SK-N-SH treated with all-trans-retinoic acid at 6 μM for 48 hours (cell line): ENCODE measurements at regions not wholly inside any gene's neighbourhood (a gene's known extent, or its start where the extent isn't known, plus 50 kb on each side); places are given as distances from the start of the nearest gene placed in this dataset.

ENCODE experiments used
- ATAC-seq: fragments of 200-7000 bp; cut with Tn5 transposase; 3 replicates; pipeline ENCODE4 v1.9.1; 2020; ENCODE audit warnings: mild to moderate bottlenecking, moderate library complexity
- ARNTL ChIP-seq: fragments of 450-650 bp; formaldehyde crosslinking; IDR thresholded peaks from 2 replicates; pipeline ENCODE4 v1.5.0; 2020; ENCODE audit warnings: low read depth, mild to moderate bottlenecking, moderate library complexity, borderline replicate concordance
- BACH2 ChIP-seq: fragments of 250-450 bp; sonication (Bioruptor Pico); IDR thresholded peaks from 2 replicates; pipeline ENCODE4 v1.9.0; 2021; ENCODE audit warnings: mild to moderate bottlenecking, borderline replicate concordance
- CSDC2 ChIP-seq: fragments of 250-450 bp; sonication (Bioruptor Pico); IDR thresholded peaks from 2 replicates; pipeline ENCODE4 v1.5.0; 2020; ENCODE audit warnings: mild to moderate bottlenecking, moderate library complexity
- ESRRG ChIP-seq: fragments of 250-450 bp; sonication (Bioruptor Pico); IDR thresholded peaks from 2 replicates; pipeline ENCODE4 v1.6.1; 2021; ENCODE audit warnings: mild to moderate bottlenecking
- GLIS3 ChIP-seq: fragments of 250-450 bp; sonication (Bioruptor Pico); IDR thresholded peaks from 2 replicates; pipeline ENCODE4 v1.5.0; 2020; ENCODE audit warnings: mild to moderate bottlenecking, moderate library complexity
- ISL1 ChIP-seq: fragments of 250-450 bp; sonication (Bioruptor Pico); IDR thresholded peaks from 2 replicates; pipeline ENCODE4 v2.1.2; 2022; ENCODE audit warnings: mild to moderate bottlenecking, moderate library complexity
- OSR1 ChIP-seq: fragments of 250-450 bp; sonication (Bioruptor Pico); IDR thresholded peaks from 2 replicates; pipeline ENCODE4 v1.8.0; 2022; ENCODE audit warnings: moderate library complexity, mild to moderate bottlenecking, inconsistent platforms
- PPARA ChIP-seq: fragments of 250-450 bp; sonication (Bioruptor Pico); IDR thresholded peaks from 2 replicates; pipeline ENCODE4 v1.5.0; 2020; ENCODE audit warnings: mild to moderate bottlenecking, borderline replicate concordance
- RARB ChIP-seq: fragments of 250-450 bp; sonication (Bioruptor Pico); IDR thresholded peaks from 2 replicates; pipeline ENCODE4 v1.8.0; 2021; ENCODE audit warnings: mild to moderate bottlenecking, moderate library complexity
- SNAI2 ChIP-seq: fragments of 250-450 bp; sonication (Bioruptor Pico); IDR thresholded peaks from 2 replicates; pipeline ENCODE4 v1.5.0; 2020; ENCODE audit warnings: mild to moderate bottlenecking, moderate library complexity
- TCF4 ChIP-seq: fragments of 250-450 bp; sonication (Bioruptor Pico); IDR thresholded peaks from 2 replicates; pipeline ENCODE4 v1.8.0; 2021; ENCODE audit warnings: mild to moderate bottlenecking, moderate library complexity, borderline replicate concordance
- TOX ChIP-seq: fragments of 250-450 bp; sonication (Bioruptor Pico); IDR thresholded peaks from 2 replicates; pipeline ENCODE4 v1.8.0; 2021; ENCODE audit warnings: mild to moderate bottlenecking, moderate library complexity, borderline replicate concordance
- ZC3H10 ChIP-seq: fragments of 250-450 bp; sonication (Bioruptor Pico); IDR thresholded peaks from 2 replicates; pipeline ENCODE4 v1.5.1; 2021; ENCODE audit warnings: mild to moderate bottlenecking, moderate library complexity
- ZFP3 ChIP-seq: fragments of 250-450 bp; sonication (Bioruptor Pico); IDR thresholded peaks from 2 replicates; pipeline ENCODE4 v1.5.0; 2020; ENCODE audit warnings: mild to moderate bottlenecking, moderate library complexity
- ZNF565 ChIP-seq: fragments of 450-650 bp; formaldehyde crosslinking; conservative IDR thresholded peaks from 2 replicates; pipeline ENCODE4 v1.5.0; 2020; ENCODE audit warnings: low read depth, mild to moderate bottlenecking, moderate library complexity
- ZNF8 ChIP-seq: fragments of 450-650 bp; formaldehyde crosslinking; IDR thresholded peaks from 2 replicates; pipeline ENCODE4 v1.5.0; 2020; ENCODE audit warnings: mild to moderate bottlenecking, moderate library complexity
- TF ChIP-seq, protein P1 (sequence below): fragments of 250-450 bp; sonication (Bioruptor Pico); IDR thresholded peaks from 2 replicates; pipeline ENCODE4 v1.8.0; 2020; ENCODE audit warnings: mild to moderate bottlenecking, moderate library complexity, borderline replicate concordance
- TF ChIP-seq, protein P2 (sequence below): fragments of 250-450 bp; sonication (Bioruptor Pico); IDR thresholded peaks from 2 replicates; pipeline ENCODE4 v1.5.0; 2020; ENCODE audit warnings: mild to moderate bottlenecking, moderate library complexity
- TF ChIP-seq, protein P3 (sequence below): fragments of 250-450 bp; sonication (Bioruptor Pico); IDR thresholded peaks from 2 replicates; pipeline ENCODE4 v1.8.0; 2021; ENCODE audit warnings: low read depth, mild to moderate bottlenecking, moderate library complexity, borderline replicate concordance
- TF ChIP-seq, protein P4 (sequence below): fragments of 250-450 bp; sonication (Bioruptor Pico); IDR thresholded peaks from 2 replicates; pipeline ENCODE4 v1.5.1; 2021; ENCODE audit warnings: mild to moderate bottlenecking, moderate library complexity
- TF ChIP-seq, protein P5 (sequence below): fragments of 250-450 bp; sonication (Bioruptor Pico); IDR thresholded peaks from 2 replicates; pipeline ENCODE4 v1.5.1; 2020; ENCODE audit warnings: low read depth, mild to moderate bottlenecking, moderate library complexity

DNA sequence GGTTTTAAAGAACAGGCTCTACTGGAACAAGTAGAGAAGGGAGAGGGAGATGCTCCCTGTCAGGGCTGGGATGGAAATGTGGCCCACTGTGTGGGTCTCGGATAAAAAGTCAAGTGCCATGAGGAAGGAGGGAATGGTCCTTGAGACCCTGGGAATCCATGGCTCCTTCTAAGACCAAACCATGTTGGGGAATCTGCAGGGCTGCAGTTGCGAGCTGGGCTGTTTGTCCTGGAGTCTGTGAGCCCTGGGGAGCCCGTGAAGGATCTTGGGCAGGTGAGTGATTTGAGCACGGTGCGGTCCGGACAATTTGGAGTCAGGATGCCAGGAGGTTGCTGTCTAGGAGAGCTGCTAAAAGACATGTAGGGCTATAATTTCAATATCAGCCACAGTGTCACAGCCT, 359.4 kb downstream of the FGF9 start:
- TF ChIP-seq ARNTL (no peak), ZNF8 (CRISPR knock-in tag) (no peak), RARB (no peak), ESRRG (CRISPR knock-in tag) (no peak), SNAI2 (CRISPR knock-in tag) (no peak), ZNF565 (CRISPR knock-in tag) (no peak), GLIS3 (CRISPR knock-in tag) (no peak), ISL1 (CRISPR knock-in tag) (no peak), CSDC2 (CRISPR knock-in tag) (no peak), ZC3H10 (CRISPR knock-in tag) (no peak), TOX (CRISPR knock-in tag) (no peak), TCF4 (CRISPR knock-in tag) (no peak), PPARA (CRISPR knock-in tag) (no peak), BACH2 (no peak)
- TF ChIP-seq, protein P1, sequence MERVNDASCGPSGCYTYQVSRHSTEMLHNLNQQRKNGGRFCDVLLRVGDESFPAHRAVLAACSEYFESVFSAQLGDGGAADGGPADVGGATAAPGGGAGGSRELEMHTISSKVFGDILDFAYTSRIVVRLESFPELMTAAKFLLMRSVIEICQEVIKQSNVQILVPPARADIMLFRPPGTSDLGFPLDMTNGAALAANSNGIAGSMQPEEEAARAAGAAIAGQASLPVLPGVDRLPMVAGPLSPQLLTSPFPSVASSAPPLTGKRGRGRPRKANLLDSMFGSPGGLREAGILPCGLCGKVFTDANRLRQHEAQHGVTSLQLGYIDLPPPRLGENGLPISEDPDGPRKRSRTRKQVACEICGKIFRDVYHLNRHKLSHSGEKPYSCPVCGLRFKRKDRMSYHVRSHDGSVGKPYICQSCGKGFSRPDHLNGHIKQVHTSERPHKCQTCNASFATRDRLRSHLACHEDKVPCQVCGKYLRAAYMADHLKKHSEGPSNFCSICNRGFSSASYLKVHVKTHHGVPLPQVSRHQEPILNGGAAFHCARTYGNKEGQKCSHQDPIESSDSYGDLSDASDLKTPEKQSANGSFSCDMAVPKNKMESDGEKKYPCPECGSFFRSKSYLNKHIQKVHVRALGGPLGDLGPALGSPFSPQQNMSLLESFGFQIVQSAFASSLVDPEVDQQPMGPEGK (CRISPR knock-in tag) = no peak
- TF ChIP-seq, protein P2, sequence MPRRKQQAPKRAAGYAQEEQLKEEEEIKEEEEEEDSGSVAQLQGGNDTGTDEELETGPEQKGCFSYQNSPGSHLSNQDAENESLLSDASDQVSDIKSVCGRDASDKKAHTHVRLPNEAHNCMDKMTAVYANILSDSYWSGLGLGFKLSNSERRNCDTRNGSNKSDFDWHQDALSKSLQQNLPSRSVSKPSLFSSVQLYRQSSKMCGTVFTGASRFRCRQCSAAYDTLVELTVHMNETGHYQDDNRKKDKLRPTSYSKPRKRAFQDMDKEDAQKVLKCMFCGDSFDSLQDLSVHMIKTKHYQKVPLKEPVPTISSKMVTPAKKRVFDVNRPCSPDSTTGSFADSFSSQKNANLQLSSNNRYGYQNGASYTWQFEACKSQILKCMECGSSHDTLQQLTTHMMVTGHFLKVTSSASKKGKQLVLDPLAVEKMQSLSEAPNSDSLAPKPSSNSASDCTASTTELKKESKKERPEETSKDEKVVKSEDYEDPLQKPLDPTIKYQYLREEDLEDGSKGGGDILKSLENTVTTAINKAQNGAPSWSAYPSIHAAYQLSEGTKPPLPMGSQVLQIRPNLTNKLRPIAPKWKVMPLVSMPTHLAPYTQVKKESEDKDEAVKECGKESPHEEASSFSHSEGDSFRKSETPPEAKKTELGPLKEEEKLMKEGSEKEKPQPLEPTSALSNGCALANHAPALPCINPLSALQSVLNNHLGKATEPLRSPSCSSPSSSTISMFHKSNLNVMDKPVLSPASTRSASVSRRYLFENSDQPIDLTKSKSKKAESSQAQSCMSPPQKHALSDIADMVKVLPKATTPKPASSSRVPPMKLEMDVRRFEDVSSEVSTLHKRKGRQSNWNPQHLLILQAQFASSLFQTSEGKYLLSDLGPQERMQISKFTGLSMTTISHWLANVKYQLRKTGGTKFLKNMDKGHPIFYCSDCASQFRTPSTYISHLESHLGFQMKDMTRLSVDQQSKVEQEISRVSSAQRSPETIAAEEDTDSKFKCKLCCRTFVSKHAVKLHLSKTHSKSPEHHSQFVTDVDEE (CRISPR knock-in tag) = no peak
- TF ChIP-seq, protein P3, sequence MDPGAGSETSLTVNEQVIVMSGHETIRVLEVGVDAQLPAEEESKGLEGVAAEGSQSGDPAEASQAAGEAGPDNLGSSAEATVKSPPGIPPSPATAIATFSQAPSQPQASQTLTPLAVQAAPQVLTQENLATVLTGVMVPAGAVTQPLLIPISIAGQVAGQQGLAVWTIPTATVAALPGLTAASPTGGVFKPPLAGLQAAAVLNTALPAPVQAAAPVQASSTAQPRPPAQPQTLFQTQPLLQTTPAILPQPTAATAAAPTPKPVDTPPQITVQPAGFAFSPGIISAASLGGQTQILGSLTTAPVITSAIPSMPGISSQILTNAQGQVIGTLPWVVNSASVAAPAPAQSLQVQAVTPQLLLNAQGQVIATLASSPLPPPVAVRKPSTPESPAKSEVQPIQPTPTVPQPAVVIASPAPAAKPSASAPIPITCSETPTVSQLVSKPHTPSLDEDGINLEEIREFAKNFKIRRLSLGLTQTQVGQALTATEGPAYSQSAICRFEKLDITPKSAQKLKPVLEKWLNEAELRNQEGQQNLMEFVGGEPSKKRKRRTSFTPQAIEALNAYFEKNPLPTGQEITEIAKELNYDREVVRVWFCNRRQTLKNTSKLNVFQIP (CRISPR knock-in tag) = no peak
- TF ChIP-seq, protein P4, sequence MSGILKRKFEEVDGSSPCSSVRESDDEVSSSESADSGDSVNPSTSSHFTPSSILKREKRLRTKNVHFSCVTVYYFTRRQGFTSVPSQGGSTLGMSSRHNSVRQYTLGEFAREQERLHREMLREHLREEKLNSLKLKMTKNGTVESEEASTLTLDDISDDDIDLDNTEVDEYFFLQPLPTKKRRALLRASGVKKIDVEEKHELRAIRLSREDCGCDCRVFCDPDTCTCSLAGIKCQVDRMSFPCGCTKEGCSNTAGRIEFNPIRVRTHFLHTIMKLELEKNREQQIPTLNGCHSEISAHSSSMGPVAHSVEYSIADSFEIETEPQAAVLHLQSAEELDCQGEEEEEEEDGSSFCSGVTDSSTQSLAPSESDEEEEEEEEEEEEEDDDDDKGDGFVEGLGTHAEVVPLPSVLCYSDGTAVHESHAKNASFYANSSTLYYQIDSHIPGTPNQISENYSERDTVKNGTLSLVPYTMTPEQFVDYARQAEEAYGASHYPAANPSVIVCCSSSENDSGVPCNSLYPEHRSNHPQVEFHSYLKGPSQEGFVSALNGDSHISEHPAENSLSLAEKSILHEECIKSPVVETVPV (CRISPR knock-in tag) = no peak
- TF ChIP-seq, all 23 proteins: peak for 0
- no peak for ATAC-seq

DNA sequence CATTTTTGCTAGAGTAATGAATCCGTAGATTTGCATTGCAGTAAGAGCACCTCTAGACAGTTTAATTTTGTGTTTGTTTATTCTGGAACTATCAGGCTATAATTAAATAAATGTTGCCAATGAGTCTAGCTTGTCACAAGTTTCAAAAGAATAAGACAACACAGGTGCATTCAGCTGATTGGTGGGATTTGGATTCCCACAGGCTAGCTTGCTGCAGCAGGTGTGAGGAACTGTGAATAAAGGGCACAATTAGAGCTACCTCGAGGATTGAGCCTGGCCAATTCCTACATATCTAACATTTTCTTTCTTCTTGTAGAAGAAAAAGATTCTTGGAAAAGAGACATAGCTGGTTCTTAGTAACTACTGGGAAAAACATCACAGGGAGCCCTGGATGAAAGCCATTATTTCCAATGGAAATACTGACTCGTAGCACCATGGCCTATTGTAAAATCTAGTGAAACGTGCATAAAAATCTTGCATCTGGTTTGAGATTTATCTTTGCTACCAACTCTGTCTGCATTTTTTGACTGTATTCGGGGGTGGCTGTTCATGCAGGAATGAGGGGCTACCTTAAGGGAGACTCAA, 360.9 kb downstream of the FGF9 start:
- no peak for TF ChIP-seq TCF4 (CRISPR knock-in tag)
- ATAC-seq = no peak

DNA sequence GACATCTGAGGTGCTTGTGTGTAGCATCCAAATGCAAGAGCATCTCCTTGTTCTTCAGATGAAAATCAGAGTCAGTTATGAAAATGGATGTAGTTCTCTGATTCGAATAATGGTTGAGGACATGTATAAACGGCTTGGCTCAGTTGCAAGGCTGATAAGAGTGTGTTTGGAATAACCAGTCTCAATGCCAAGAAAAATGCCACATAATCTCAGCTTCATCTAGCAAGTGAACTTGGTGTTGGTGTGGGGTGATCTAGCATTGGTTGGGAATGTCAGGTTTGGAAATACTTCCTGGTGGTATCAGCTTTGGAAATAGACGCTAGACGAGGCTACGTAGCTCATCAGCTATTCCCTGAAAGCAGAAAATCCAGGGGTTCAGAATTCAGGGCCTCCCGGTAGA, 362.0 kb downstream of the FGF9 start:
- no peak for TF ChIP-seq ESRRG (CRISPR knock-in tag)
- TF ChIP-seq ZNF8 (CRISPR knock-in tag) = no peak
- no peak for TF ChIP-seq SNAI2 (CRISPR knock-in tag)
- TF ChIP-seq, protein P2 (CRISPR knock-in tag) = no peak
- TF ChIP-seq, protein P3 (CRISPR knock-in tag) = no peak
- TF ChIP-seq RARB = no peak
- no peak for TF ChIP-seq ZFP3
- TF ChIP-seq OSR1 (CRISPR knock-in tag) = no peak
- TF ChIP-seq, protein P4 (CRISPR knock-in tag) = no peak
- TF ChIP-seq PPARA (CRISPR knock-in tag) = no peak
- TF ChIP-seq, protein P5, sequence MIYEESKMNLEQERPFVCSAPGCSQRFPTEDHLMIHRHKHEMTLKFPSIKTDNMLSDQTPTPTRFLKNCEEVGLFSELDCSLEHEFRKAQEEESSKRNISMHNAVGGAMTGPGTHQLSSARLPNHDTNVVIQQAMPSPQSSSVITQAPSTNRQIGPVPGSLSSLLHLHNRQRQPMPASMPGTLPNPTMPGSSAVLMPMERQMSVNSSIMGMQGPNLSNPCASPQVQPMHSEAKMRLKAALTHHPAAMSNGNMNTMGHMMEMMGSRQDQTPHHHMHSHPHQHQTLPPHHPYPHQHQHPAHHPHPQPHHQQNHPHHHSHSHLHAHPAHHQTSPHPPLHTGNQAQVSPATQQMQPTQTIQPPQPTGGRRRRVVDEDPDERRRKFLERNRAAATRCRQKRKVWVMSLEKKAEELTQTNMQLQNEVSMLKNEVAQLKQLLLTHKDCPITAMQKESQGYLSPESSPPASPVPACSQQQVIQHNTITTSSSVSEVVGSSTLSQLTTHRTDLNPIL (CRISPR knock-in tag) = no peak
- no peak for ATAC-seq
